ENCODE measurements at regions not wholly inside any gene's neighbourhood (a gene's known extent, or its start where the extent isn't known, plus 50 kb on each side); places are given as distances from the start of the nearest gene placed in this dataset.

DNA sequence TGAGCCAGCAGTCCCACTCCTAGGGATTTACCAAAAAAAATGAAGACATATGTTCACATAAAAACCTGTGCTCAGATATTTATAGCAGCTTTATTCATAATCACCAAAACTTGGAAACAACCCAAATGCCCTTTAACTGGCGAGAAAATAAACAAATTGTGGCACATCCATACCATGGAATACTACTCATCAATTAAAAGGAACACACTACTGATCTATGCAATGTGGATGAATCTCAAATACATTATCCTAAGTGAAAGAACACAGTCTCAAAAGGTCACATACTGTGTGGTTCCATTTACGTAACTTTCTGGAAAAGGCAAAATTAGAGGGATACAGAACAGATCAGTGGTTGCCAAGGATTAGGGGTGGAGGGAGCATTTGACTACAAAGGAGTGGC is 394.5 kb downstream of the SHQ1 start:
- DNase-seq = no peak
- TF ChIP-seq, protein P1, sequence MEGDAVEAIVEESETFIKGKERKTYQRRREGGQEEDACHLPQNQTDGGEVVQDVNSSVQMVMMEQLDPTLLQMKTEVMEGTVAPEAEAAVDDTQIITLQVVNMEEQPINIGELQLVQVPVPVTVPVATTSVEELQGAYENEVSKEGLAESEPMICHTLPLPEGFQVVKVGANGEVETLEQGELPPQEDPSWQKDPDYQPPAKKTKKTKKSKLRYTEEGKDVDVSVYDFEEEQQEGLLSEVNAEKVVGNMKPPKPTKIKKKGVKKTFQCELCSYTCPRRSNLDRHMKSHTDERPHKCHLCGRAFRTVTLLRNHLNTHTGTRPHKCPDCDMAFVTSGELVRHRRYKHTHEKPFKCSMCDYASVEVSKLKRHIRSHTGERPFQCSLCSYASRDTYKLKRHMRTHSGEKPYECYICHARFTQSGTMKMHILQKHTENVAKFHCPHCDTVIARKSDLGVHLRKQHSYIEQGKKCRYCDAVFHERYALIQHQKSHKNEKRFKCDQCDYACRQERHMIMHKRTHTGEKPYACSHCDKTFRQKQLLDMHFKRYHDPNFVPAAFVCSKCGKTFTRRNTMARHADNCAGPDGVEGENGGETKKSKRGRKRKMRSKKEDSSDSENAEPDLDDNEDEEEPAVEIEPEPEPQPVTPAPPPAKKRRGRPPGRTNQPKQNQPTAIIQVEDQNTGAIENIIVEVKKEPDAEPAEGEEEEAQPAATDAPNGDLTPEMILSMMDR (conservative IDR thresholded peaks at IDR 0.05) = no peak
- no peak for TF ChIP-seq EZH2 (IDR thresholded peaks at IDR 0.05; ENCODE audit: low read depth)
- no TSS peak for BruUV-seq (replicated peaks)
- no peaks in the 10 kb centered on the region for H4K20me1 ChIP-seq (ENCODE audit: insufficient read depth)
- no peak overlapping the region for H3K27ac ChIP-seq
- H3K36me3 ChIP-seq (ENCODE audit: low read depth) = no peaks in the 10 kb centered on the region
- no peak overlapping the region for H2AFZ ChIP-seq
- H3K79me2 ChIP-seq (ENCODE audit: low read depth) = no peaks in the 10 kb centered on the region
- no peaks in the 10 kb centered on the region for H3K27me3 ChIP-seq (ENCODE audit: insufficient read depth, low read depth)
- H3K4me3 ChIP-seq = no peak overlapping the region
- H3F3A ChIP-seq (ENCODE audit: insufficient read depth, low read depth) = no peaks in the 10 kb centered on the region
- intact Hi-C loops (cut with micrococcal nuclease; ENCODE audit: unreplicated experiment) = no loop called here
- H3K9me3 ChIP-seq (ENCODE audit: insufficient read depth, low read depth) = no peaks in the 10 kb centered on the region
- H3K4me2 ChIP-seq = no peak overlapping the region
- peaks cover 11% of the 10 kb centered on the region for H3K4me1 ChIP-seq (replicated peaks; ENCODE audit: insufficient read depth)
- ChIA-PET CTCF (no interaction called here), POLR2A (ENCODE audit: unreplicated experiment) (interaction anchor here (0.6 kb wide), 1 partner anchor 59 kb away, joined by 7 read pairs; no protein-coding TSS in a partner anchor)
- no peaks in the 10 kb centered on the region for H3K9me2 ChIP-seq (ENCODE audit: insufficient read depth)

DNA sequence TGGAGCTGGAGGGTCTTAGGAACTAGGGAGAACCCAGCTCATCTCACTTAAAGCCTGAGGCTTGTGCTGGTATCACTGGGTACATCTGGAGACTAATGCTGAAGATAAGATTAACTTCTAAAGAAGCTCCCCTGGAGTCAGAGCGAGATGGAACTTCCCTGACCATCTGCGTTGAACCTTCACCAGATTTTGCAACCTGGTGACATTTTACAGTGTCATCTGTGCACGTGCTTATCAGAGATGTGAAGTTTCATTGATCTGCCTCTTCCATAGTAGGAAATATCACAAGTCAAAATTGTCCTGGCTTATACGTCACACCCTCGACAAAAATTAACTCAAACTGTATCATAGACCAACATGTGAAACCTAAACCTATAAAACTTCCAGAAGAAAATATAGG is 395.5 kb downstream of the SHQ1 start:
- no peaks in the 10 kb centered on the region for H3K79me2 ChIP-seq (ENCODE audit: low read depth)
- POLR2A ChIA-PET (ENCODE audit: unreplicated experiment) = no interaction called here

DNA sequence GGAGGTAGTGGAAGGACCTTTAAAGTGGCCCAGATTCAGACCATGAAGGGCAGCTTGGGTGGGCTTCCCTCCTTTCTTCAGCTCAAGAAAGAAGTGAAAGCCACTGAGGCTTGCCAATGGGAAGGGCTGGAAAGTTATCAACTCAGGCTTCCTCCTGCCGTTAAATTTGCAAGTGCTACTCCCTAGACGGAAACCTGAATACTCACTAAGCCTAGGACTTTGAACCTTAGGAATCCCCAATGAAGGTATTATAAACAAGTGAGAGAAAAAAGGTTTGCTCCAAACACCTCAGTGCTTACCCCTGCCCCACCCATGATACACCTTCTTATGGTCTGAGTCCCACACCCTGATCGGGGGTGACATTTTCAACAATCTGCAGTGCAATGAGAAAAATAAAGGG is 396.4 kb downstream of the SHQ1 start:
- ChIA-PET CTCF (no interaction called here), POLR2A (ENCODE audit: unreplicated experiment) (no interaction called here)
- BruUV-seq (replicated peaks) = no TSS peak
- Histone ChIP-seq H3K4me2 (no peak overlapping the region), H3K27ac (no peak overlapping the region), H3K27me3 (ENCODE audit: insufficient read depth, low read depth) (no peaks in the 10 kb centered on the region), H2AFZ (no peak overlapping the region), H3K9me2 (ENCODE audit: insufficient read depth) (no peaks in the 10 kb centered on the region), H3K79me2 (ENCODE audit: low read depth) (no peaks in the 10 kb centered on the region), H3K36me3 (ENCODE audit: low read depth) (no peaks in the 10 kb centered on the region), H3K4me1 (replicated peaks; ENCODE audit: insufficient read depth) (peaks cover 8% of the 10 kb centered on the region; the same call in 1 of the 2 replicates), H3F3A (ENCODE audit: insufficient read depth, low read depth) (peaks cover 6% of the 10 kb centered on the region; the same call in 1 of the 2 replicates), H4K20me1 (ENCODE audit: insufficient read depth) (no peaks in the 10 kb centered on the region), H3K9me3 (ENCODE audit: insufficient read depth, low read depth) (no peaks in the 10 kb centered on the region), H3K4me3 (no peak overlapping the region)
- TF ChIP-seq EZH2 (IDR thresholded peaks at IDR 0.05; ENCODE audit: low read depth) = no peak
- TF ChIP-seq, protein P1 (conservative IDR thresholded peaks at IDR 0.05) = no peak
- intact Hi-C loops (cut with micrococcal nuclease; ENCODE audit: unreplicated experiment) = no loop called here
- DNase-seq = no peak

More for the DNA sequence above, 395.5 kb downstream of the SHQ1 start:
- no peak overlapping the region for H2AFZ ChIP-seq
- no peak overlapping the region for H3K27ac ChIP-seq
- DNase-seq = no peak
- H3F3A ChIP-seq (ENCODE audit: insufficient read depth, low read depth) = peaks cover 5% of the 10 kb centered on the region; the same call in 1 of the 2 replicates
- no peaks in the 10 kb centered on the region for H3K27me3 ChIP-seq (ENCODE audit: insufficient read depth, low read depth)
- no TSS peak for BruUV-seq (replicated peaks)
- no peak overlapping the region for H3K4me3 ChIP-seq
- no peaks in the 10 kb centered on the region for H4K20me1 ChIP-seq (ENCODE audit: insufficient read depth)
- H3K36me3 ChIP-seq (ENCODE audit: low read depth) = no peaks in the 10 kb centered on the region
- no peak for TF ChIP-seq EZH2 (IDR thresholded peaks at IDR 0.05; ENCODE audit: low read depth)
- TF ChIP-seq, protein P1 (conservative IDR thresholded peaks at IDR 0.05) = no peak
- H3K4me2 ChIP-seq = no peak overlapping the region
- intact Hi-C loops (cut with micrococcal nuclease; ENCODE audit: unreplicated experiment) = no loop called here
- CTCF ChIA-PET = no interaction called here
- H3K9me2 ChIP-seq (ENCODE audit: insufficient read depth) = no peaks in the 10 kb centered on the region
- no peaks in the 10 kb centered on the region for H3K9me3 ChIP-seq (ENCODE audit: insufficient read depth, low read depth)
- H3K4me1 ChIP-seq (replicated peaks; ENCODE audit: insufficient read depth) = peaks cover 9% of the 10 kb centered on the region
